Osteocyte (in vitro differentiated cells): ENCODE measurements at regions not wholly inside any gene's neighbourhood (a gene's known extent, or its start where the extent isn't known, plus 50 kb on each side); places are given as distances from the start of the nearest gene placed in this dataset.

Source experiments
- DNase-seq: peaks from one replicate; pipeline ENCODE4 v3.0.0; 2021; ENCODE audit warnings: mixed read lengths; ENCODE audit not compliant: unreplicated experiment; ENCODE audit errors: extremely low spot score
- H3K27ac Mint-ChIP-seq: one replicate; pipeline ENCODE4 v1.8.0; 2021; ENCODE audit warnings: mild to moderate bottlenecking, mixed read lengths; ENCODE audit not compliant: unreplicated experiment
- H3K27me3 Mint-ChIP-seq: one replicate; pipeline ENCODE4 v1.8.0; 2021; ENCODE audit warnings: mixed read lengths; ENCODE audit not compliant: unreplicated experiment
- H3K36me3 Mint-ChIP-seq: one replicate; pipeline ENCODE4 v1.8.0; 2021; ENCODE audit warnings: mixed read lengths; ENCODE audit not compliant: unreplicated experiment
- H3K4me1 Mint-ChIP-seq: one replicate; pipeline ENCODE4 v1.8.0; 2021; ENCODE audit warnings: mixed read lengths; ENCODE audit not compliant: unreplicated experiment
- H3K4me3 Mint-ChIP-seq: one replicate; pipeline ENCODE4 v1.8.0; 2021; ENCODE audit warnings: mild to moderate bottlenecking, moderate library complexity, mixed read lengths; ENCODE audit not compliant: unreplicated experiment
- H3K9me3 Mint-ChIP-seq: one replicate; pipeline ENCODE4 v1.8.0; 2021; ENCODE audit warnings: mixed read lengths; ENCODE audit not compliant: unreplicated experiment
- TF ChIP-seq, protein P1 (sequence below): fragments of 200-600 bp; sonication (generic); IDR thresholded peaks from 2 replicates; pipeline ENCODE4 v1.5.0; 2021; ENCODE audit warnings: antibody characterized with exemption, mild to moderate bottlenecking, moderate library complexity

- Mint-ChIP-seq H3K36me3 (no peaks in the 10 kb centered on the region), H3K4me1 (no peaks in the 10 kb centered on the region), H3K9me3 (no peaks in the 10 kb centered on the region), H3K27ac (no peak overlapping the region), H3K27me3 (no peaks in the 10 kb centered on the region), H3K4me3 (no peak overlapping the region)
- no peak for DNase-seq
- TF ChIP-seq, protein P1, sequence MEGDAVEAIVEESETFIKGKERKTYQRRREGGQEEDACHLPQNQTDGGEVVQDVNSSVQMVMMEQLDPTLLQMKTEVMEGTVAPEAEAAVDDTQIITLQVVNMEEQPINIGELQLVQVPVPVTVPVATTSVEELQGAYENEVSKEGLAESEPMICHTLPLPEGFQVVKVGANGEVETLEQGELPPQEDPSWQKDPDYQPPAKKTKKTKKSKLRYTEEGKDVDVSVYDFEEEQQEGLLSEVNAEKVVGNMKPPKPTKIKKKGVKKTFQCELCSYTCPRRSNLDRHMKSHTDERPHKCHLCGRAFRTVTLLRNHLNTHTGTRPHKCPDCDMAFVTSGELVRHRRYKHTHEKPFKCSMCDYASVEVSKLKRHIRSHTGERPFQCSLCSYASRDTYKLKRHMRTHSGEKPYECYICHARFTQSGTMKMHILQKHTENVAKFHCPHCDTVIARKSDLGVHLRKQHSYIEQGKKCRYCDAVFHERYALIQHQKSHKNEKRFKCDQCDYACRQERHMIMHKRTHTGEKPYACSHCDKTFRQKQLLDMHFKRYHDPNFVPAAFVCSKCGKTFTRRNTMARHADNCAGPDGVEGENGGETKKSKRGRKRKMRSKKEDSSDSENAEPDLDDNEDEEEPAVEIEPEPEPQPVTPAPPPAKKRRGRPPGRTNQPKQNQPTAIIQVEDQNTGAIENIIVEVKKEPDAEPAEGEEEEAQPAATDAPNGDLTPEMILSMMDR = no peak
These were observed 152.3 kb downstream of the PAX3 start for GRCh38 chr2:222146488-222146887.

GRCh38 chr2:222142027-222142426 is 156.8 kb downstream of the PAX3 start:
- no peak overlapping the region for H3K27ac Mint-ChIP-seq
- no peaks in the 10 kb centered on the region for H3K4me1 Mint-ChIP-seq
- TF ChIP-seq, protein P1 = no peak
- no peak for DNase-seq
- H3K9me3 Mint-ChIP-seq = peaks cover under 1% of the 10 kb centered on the region
- H3K4me3 Mint-ChIP-seq = no peak overlapping the region
- no peaks in the 10 kb centered on the region for H3K27me3 Mint-ChIP-seq
- H3K36me3 Mint-ChIP-seq = no peaks in the 10 kb centered on the region

- H3K4me1 Mint-ChIP-seq = no peaks in the 10 kb centered on the region
- TF ChIP-seq, protein P1 = no peak
- H3K36me3 Mint-ChIP-seq = no peaks in the 10 kb centered on the region
- H3K9me3 Mint-ChIP-seq = peaks cover 3% of the 10 kb centered on the region
- no peak for DNase-seq
- H3K27ac Mint-ChIP-seq = no peak overlapping the region
- no peak overlapping the region for H3K4me3 Mint-ChIP-seq
- peaks cover 3% of the 10 kb centered on the region for H3K27me3 Mint-ChIP-seq
These were observed 162.6 kb downstream of the PAX3 start for GRCh38 chr2:222136106-222136630.

DNA sequence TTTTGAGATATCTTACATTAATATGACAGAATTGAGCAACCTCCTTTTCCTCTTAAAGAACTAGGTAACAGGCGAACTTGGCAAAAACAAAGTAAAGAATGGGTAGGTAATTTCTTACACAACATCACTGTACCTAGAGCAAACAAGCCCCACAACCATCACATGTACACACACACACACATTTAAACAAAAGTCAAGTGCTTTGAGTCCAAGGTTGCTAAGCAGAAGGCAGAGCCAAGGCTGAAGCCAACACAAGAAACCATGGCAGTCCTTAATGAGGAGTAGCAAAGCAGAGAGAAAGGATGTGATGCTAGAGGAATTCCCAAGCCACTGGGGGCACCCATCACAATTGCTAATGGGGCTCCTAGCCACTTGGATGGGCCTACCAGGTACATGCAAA is 164.1 kb downstream of the PAX3 start:
- TF ChIP-seq, protein P1 = no peak
- peaks cover 3% of the 10 kb centered on the region for H3K9me3 Mint-ChIP-seq
- H3K27me3 Mint-ChIP-seq = peaks cover 3% of the 10 kb centered on the region
- no peaks in the 10 kb centered on the region for H3K4me1 Mint-ChIP-seq
- H3K36me3 Mint-ChIP-seq = no peaks in the 10 kb centered on the region
- H3K27ac Mint-ChIP-seq = no peak overlapping the region
- no peak for DNase-seq
- no peak overlapping the region for H3K4me3 Mint-ChIP-seq

GRCh38 chr2:222133897-222134296 is 164.9 kb downstream of the PAX3 start:
- Mint-ChIP-seq H3K36me3 (no peaks in the 10 kb centered on the region), H3K27me3 (peaks cover 3% of the 10 kb centered on the region), H3K4me1 (no peaks in the 10 kb centered on the region), H3K27ac (no peak overlapping the region), H3K4me3 (no peak overlapping the region), H3K9me3 (peaks cover 3% of the 10 kb centered on the region)
- DNase-seq = no peak
- TF ChIP-seq, protein P1 = no peak
